Fibroblast of lung (primary cell): ENCODE measurements at regions not wholly inside any gene's neighbourhood (a gene's known extent, or its start where the extent isn't known, plus 50 kb on each side); places are given as distances from the start of the nearest gene placed in this dataset.

Experiments used
- CTCF ChIP-seq, 2 donors: IDR thresholded peaks in 1 of 2; conservative IDR thresholded peaks in 1 of 2; 1 replicate in 1 of 2; 2 replicates in 1 of 2; pipeline ENCODE4 v1.5.1; 2011 to 2012; ENCODE audit warnings: low read length in 2 of 2, control low read depth in 1 of 2, inconsistent platforms in 1 of 2, low read depth in 1 of 2, mild to moderate bottlenecking in 1 of 2
- EZH2 ChIP-seq: IDR thresholded peaks from 2 replicates; pipeline ENCODE4 v1.5.1; 2012; ENCODE audit warnings: low read length, control low read depth, mild to moderate bottlenecking; ENCODE audit errors: missing control alignments

- TF ChIP-seq CTCF (conservative IDR thresholded peaks at IDR 0.05 in 1 of 2, IDR thresholded peaks at IDR 0.05 in 1 of 2; ENCODE audit: low read depth in 1 of 2, low read length in 2 of 2) (no peak), EZH2 (no peak)
Measured at GRCh38 chrX:39936886-39937770, 160.6 kb downstream of the BCOR start.
